WTC11 (cell line): ENCODE measurements at regions not wholly inside any gene's neighbourhood (a gene's known extent, or its start where the extent isn't known, plus 50 kb on each side); places are given as distances from the start of the nearest gene placed in this dataset.

ENCODE experiments used
- ATAC-seq: fragments of 200-7000 bp; cut with Tn5 transposase; 2 replicates; pipeline ENCODE4 v1.10.0; 2021; ENCODE audit warnings: mild to moderate bottlenecking, moderate library complexity
- CTCF ChIA-PET: fragments of 300-600 bp; sonication (Branson Sonifier 250); formaldehyde crosslinking; loops from one replicate; lab custom pipeline; 2021; ENCODE audit warnings: antibody characterized with exemption; lab: Charles Lee
- POLR2A ChIA-PET: fragments of 350-600 bp; sonication (Branson Sonifier 250); formaldehyde crosslinking; loops from one replicate; lab custom pipeline; 2021; ENCODE audit warnings: antibody characterized with exemption; lab: Charles Lee
- DNase-seq: peaks from one replicate; pipeline ENCODE4 v3.0.0; 2021; ENCODE audit warnings: low spot score
- H3K27ac Mint-ChIP-seq: 2 replicates; pipeline ENCODE4 v1.8.0; 2021; ENCODE audit warnings: mixed read lengths
- H3K27me3 Mint-ChIP-seq: 2 replicates; pipeline ENCODE4 v1.8.0; 2021; ENCODE audit warnings: low read depth, mild to moderate bottlenecking, moderate library complexity, mixed read lengths
- H3K36me3 Mint-ChIP-seq: 2 replicates; pipeline ENCODE4 v1.8.0; 2021; ENCODE audit warnings: mixed read lengths
- H3K4me1 Mint-ChIP-seq: 2 replicates; pipeline ENCODE4 v1.8.0; 2022; ENCODE audit warnings: mixed read lengths
- H3K4me3 Mint-ChIP-seq: 2 replicates; pipeline ENCODE4 v1.8.0; 2021; ENCODE audit warnings: mild to moderate bottlenecking, moderate library complexity, mixed read lengths
- H3K9me3 Mint-ChIP-seq: 2 replicates; pipeline ENCODE4 v1.8.0; 2021; ENCODE audit warnings: mixed read lengths
- AR ChIP-seq: fragments of 250-450 bp; sonication (Bioruptor Pico); IDR thresholded peaks from 2 replicates; pipeline ENCODE4 v1.9.0; 2021; ENCODE audit warnings: mild to moderate bottlenecking
- ERG ChIP-seq: fragments of 250-450 bp; sonication (Bioruptor Pico); IDR thresholded peaks from 2 replicates; pipeline ENCODE4 v1.8.0; 2021; ENCODE audit warnings: mild to moderate bottlenecking
- FOXJ3 ChIP-seq: sonication (generic); formaldehyde crosslinking; IDR thresholded peaks from 2 replicates; pipeline ENCODE4 v1.9.0; 2021; ENCODE audit warnings: missing genetic modification reagents, mild to moderate bottlenecking, borderline replicate concordance
- GABPB1 ChIP-seq: sonication (generic); formaldehyde crosslinking; IDR thresholded peaks from 2 replicates; pipeline ENCODE4 v1.8.1; 2023; ENCODE audit warnings: mild to moderate bottlenecking, missing genetic modification reagents
- GRHL2 ChIP-seq: fragments of 250-450 bp; sonication (Bioruptor Pico); IDR thresholded peaks from 2 replicates; pipeline ENCODE4 v1.8.0; 2022; ENCODE audit warnings: mild to moderate bottlenecking, moderate library complexity; ENCODE audit not compliant: insufficient replicate concordance, severe bottlenecking
- GTF2I ChIP-seq: fragments of 250-450 bp; sonication (Bioruptor Pico); conservative IDR thresholded peaks from 2 replicates; pipeline ENCODE4 v1.4.0; 2021; ENCODE audit warnings: mild to moderate bottlenecking
- KAT7 ChIP-seq: sonication (generic); formaldehyde crosslinking; IDR thresholded peaks from 2 replicates; pipeline ENCODE4 v1.8.1; 2023; ENCODE audit warnings: missing genetic modification reagents, mild to moderate bottlenecking, borderline replicate concordance
- MYBL2 ChIP-seq: sonication (generic); formaldehyde crosslinking; IDR thresholded peaks from 2 replicates; pipeline ENCODE4 v1.8.1; 2023; ENCODE audit warnings: mild to moderate bottlenecking, moderate library complexity, missing genetic modification reagents
- NFE2L1 ChIP-seq: sonication (generic); formaldehyde crosslinking; IDR thresholded peaks from 2 replicates; pipeline ENCODE4 v1.8.1; 2023; ENCODE audit warnings: missing genetic modification reagents
- NFYB ChIP-seq: sonication (generic); formaldehyde crosslinking; conservative IDR thresholded peaks from 2 replicates; pipeline ENCODE4 v1.8.0; 2022; ENCODE audit warnings: low read depth, missing genetic modification reagents
- PRDM15 ChIP-seq: sonication (generic); formaldehyde crosslinking; IDR thresholded peaks from 2 replicates; pipeline ENCODE4 v1.8.0; 2022; ENCODE audit warnings: missing genetic modification reagents
- RORB ChIP-seq: fragments of 250-450 bp; sonication (Bioruptor Pico); IDR thresholded peaks from 2 replicates; pipeline ENCODE4 v1.9.0; 2021; ENCODE audit warnings: mild to moderate bottlenecking
- SOX15 ChIP-seq: fragments of 250-450 bp; sonication (Bioruptor Pico); IDR thresholded peaks from 2 replicates; pipeline ENCODE4 v1.9.0; 2021; ENCODE audit warnings: mild to moderate bottlenecking
- SP1 ChIP-seq: sonication (generic); formaldehyde crosslinking; conservative IDR thresholded peaks from 2 replicates; pipeline ENCODE4 v1.8.1; 2022; ENCODE audit warnings: missing genetic modification reagents
- TCF7 ChIP-seq: sonication (generic); formaldehyde crosslinking; IDR thresholded peaks from 2 replicates; pipeline ENCODE4 v1.8.0; 2022; ENCODE audit warnings: mild to moderate bottlenecking, low read depth, missing genetic modification reagents, moderate library complexity
- USF2 ChIP-seq: sonication (generic); formaldehyde crosslinking; IDR thresholded peaks from 2 replicates; pipeline ENCODE4 v1.8.1; 2023; ENCODE audit warnings: mild to moderate bottlenecking, missing genetic modification reagents, moderate library complexity
- ZNF263 ChIP-seq: sonication (generic); formaldehyde crosslinking; IDR thresholded peaks from 2 replicates; pipeline ENCODE4 v1.8.1; 2022; ENCODE audit warnings: low read depth, mild to moderate bottlenecking, moderate library complexity, missing genetic modification reagents
- ZNF317 ChIP-seq: sonication (generic); formaldehyde crosslinking; IDR thresholded peaks from 2 replicates; pipeline ENCODE4 v1.8.1; 2023; ENCODE audit warnings: low read depth, mild to moderate bottlenecking, moderate library complexity, missing genetic modification reagents, borderline replicate concordance
- ZNF396 ChIP-seq: fragments of 250-450 bp; sonication (Bioruptor Pico); IDR thresholded peaks from 2 replicates; pipeline ENCODE4 v1.8.0; 2021; ENCODE audit warnings: mild to moderate bottlenecking, moderate library complexity, borderline replicate concordance
- ZNF425 ChIP-seq: fragments of 250-450 bp; sonication (Bioruptor Pico); conservative IDR thresholded peaks from 2 replicates; pipeline ENCODE4 v1.9.0; 2021; ENCODE audit warnings: mild to moderate bottlenecking
- ZNF512 ChIP-seq: sonication (generic); formaldehyde crosslinking; IDR thresholded peaks from 2 replicates; pipeline ENCODE4 v1.8.1; 2022; ENCODE audit warnings: missing genetic modification reagents, borderline replicate concordance

- Mint-ChIP-seq H3K36me3 (peaks cover 9% of the 10 kb centered on the region), H3K9me3 (peaks cover 39% of the 10 kb centered on the region), H3K27ac (no peak overlapping the region), H3K4me3 (no peak overlapping the region), H3K4me1 (no peaks in the 10 kb centered on the region), H3K27me3 (peaks cover 17% of the 10 kb centered on the region)
- POLR2A ChIA-PET = no interaction called here
- ATAC-seq = no peak
- CTCF ChIA-PET = no interaction called here
- TF ChIP-seq FOXJ3 (CRISPR knock-in tag) (no peak), ZNF263 (CRISPR knock-in tag) (no peak), SP1 (CRISPR knock-in tag) (no peak), TCF7 (CRISPR knock-in tag) (no peak), USF2 (no peak), ZNF396 (CRISPR knock-in tag) (no peak)
- no peak for DNase-seq
Observed at GRCh38 chr2:234199996-234200395, 149.5 kb downstream of the SPP2 start.

GRCh38 chr2:234198976-234199375, 148.5 kb downstream of the SPP2 start:
- CTCF ChIA-PET = no interaction called here
- Mint-ChIP-seq H3K36me3 (peaks cover 7% of the 10 kb centered on the region), H3K4me1 (no peaks in the 10 kb centered on the region), H3K27me3 (peaks cover 17% of the 10 kb centered on the region), H3K4me3 (no peak overlapping the region), H3K9me3 (peaks cover 30% of the 10 kb centered on the region), H3K27ac (no peak overlapping the region)
- POLR2A ChIA-PET = interaction anchor here (0.7 kb wide), 1 partner anchor 136 kb away, joined by 4 read pairs; no protein-coding TSS in a partner anchor
- DNase-seq (no peak), ATAC-seq (no peak)
- TF ChIP-seq GRHL2 (CRISPR knock-in tag) (no peak), ERG (CRISPR knock-in tag) (no peak), ZNF425 (CRISPR knock-in tag) (no peak), SOX15 (CRISPR knock-in tag) (no peak), ZNF317 (CRISPR knock-in tag) (no peak), RORB (CRISPR knock-in tag) (no peak), NFYB (CRISPR knock-in tag) (no peak), AR (CRISPR knock-in tag) (no peak), NFE2L1 (no peak), MYBL2 (CRISPR knock-in tag) (no peak), GTF2I (no peak), PRDM15 (CRISPR knock-in tag) (no peak), GABPB1 (CRISPR knock-in tag) (no peak), ZNF512 (CRISPR knock-in tag) (no peak), KAT7 (no peak)
